ENCODE measurements at regions not wholly inside any gene's neighbourhood (a gene's known extent, or its start where the extent isn't known, plus 50 kb on each side); places are given as distances from the start of the nearest gene placed in this dataset.

GRCh38 chr18:42373584-42373983 lies 418.6 kb downstream of the PIK3C3 start:
- no peak for TF ChIP-seq CTCF (IDR thresholded peaks at IDR 0.05 in 8 of 11, conservative IDR thresholded peaks at IDR 0.05 in 3 of 11)
- no peak for TF ChIP-seq POLR2AphosphoS5 (IDR thresholded peaks at IDR 0.05)

All from spleen (tissue), 7 donors.